B cell (primary cell): ENCODE measurements at regions not wholly inside any gene's neighbourhood (a gene's known extent, or its start where the extent isn't known, plus 50 kb on each side); places are given as distances from the start of the nearest gene placed in this dataset.

ENCODE experiments used
- ATAC-seq: fragments of 200-7000 bp; cut with Tn5 transposase; one replicate; pipeline ENCODE4 v1.10.0; 2021; ENCODE audit warnings: low read depth, mild to moderate bottlenecking, moderate number of reproducible peaks, moderate library complexity
- CTCF ChIA-PET: fragments of 350-600 bp; sonication (Branson Sonifier 250); formaldehyde crosslinking; loops from one replicate; lab custom pipeline; 2021; ENCODE audit warnings: antibody characterized with exemption, inconsistent platforms; lab: Charles Lee
- POLR2A ChIA-PET: fragments of 350-600 bp; sonication (Branson Sonifier 250); formaldehyde crosslinking; loops from one replicate; lab custom pipeline; 2021; ENCODE audit warnings: antibody characterized with exemption; lab: Charles Lee
- DNase-seq: peaks from one replicate; pipeline ENCODE4 v3.0.0; 2013
- H2AFZ ChIP-seq: 2 replicates; pipeline ENCODE4 v1.6.1; 2012; ENCODE audit warnings: mild to moderate bottlenecking, low read depth, low read length; ENCODE audit not compliant: insufficient read depth, poor library complexity, severe bottlenecking
- H3K27ac ChIP-seq, 2 donors: 1 replicate in 1 of 2; 2 replicates in 1 of 2; pipeline ENCODE4 v1.5.1; 2012 to 2013; ENCODE audit warnings: low read length in 2 of 2, mild to moderate bottlenecking in 2 of 2, moderate library complexity in 1 of 2
- H3K27me3 ChIP-seq, 4 experiments: fragments of 200-600 bp in 1 of 4; sonication (generic) in 1 of 4; replicated peaks in 1 of 4; 1 replicate in 2 of 4; 2 replicates in 2 of 4; pipeline versions ENCODE4 v1.6.1 to v1.7.0; 2013 to 2016; ENCODE audit warnings: low read length in 3 of 4, mild to moderate bottlenecking in 2 of 4, mixed read lengths in 1 of 4, moderate library complexity in 1 of 4; ENCODE audit not compliant: insufficient read depth in 4 of 4, control insufficient read depth in 3 of 4; ENCODE audit errors: control extremely low read depth in 1 of 4
- H3K36me3 ChIP-seq, 2 experiments: replicated peaks in 1 of 2; 1 replicate in 1 of 2; 2 replicates in 1 of 2; pipeline versions ENCODE4 v1.6.1 to v1.7.1; 2013; ENCODE audit warnings: low read length in 1 of 2; ENCODE audit not compliant: insufficient read depth in 2 of 2, control insufficient read depth in 1 of 2; ENCODE audit errors: control extremely low read depth in 1 of 2, extremely low read depth in 1 of 2
- H3K4me1 ChIP-seq, 2 donors: fragments of 200-600 bp in 1 of 2; sonication (generic) in 1 of 2; 1 replicate in 1 of 2; 2 replicates in 1 of 2; pipeline versions ENCODE4 v1.5.1 to v1.6.1; 2013 to 2017; ENCODE audit warnings: low read length in 2 of 2; ENCODE audit not compliant: control insufficient read depth in 2 of 2, insufficient read depth in 2 of 2
- H3K4me2 ChIP-seq: replicated peaks from 2 replicates; pipeline ENCODE3; 2012; ENCODE audit warnings: mild to moderate bottlenecking, low read depth, low read length; ENCODE audit not compliant: poor library complexity, severe bottlenecking
- H3K4me3 ChIP-seq, 5 experiments: fragments of 200-600 bp in 1 of 5; sonication (generic) in 1 of 5; 1 replicate in 3 of 5; 2 replicates in 2 of 5; pipeline versions ENCODE4 v1.5.1 to v1.7.0; 2011 to 2016; ENCODE audit warnings: low read length in 4 of 5, mild to moderate bottlenecking in 4 of 5, low read depth in 2 of 5, control low read depth in 1 of 5, moderate library complexity in 1 of 5; ENCODE audit not compliant: insufficient read depth in 1 of 5; ENCODE audit errors: control extremely low read depth in 1 of 5, extremely low read depth in 1 of 5
- H3K79me2 ChIP-seq: fragments of 200-600 bp; sonication (generic); one replicate; pipeline ENCODE4 v1.6.0; 2016; ENCODE audit warnings: low read length; ENCODE audit not compliant: control insufficient read depth, insufficient read depth
- H3K9ac ChIP-seq: fragments of 200-600 bp; sonication (generic); 2 replicates; pipeline ENCODE4 v1.6.1; 2017; ENCODE audit warnings: mild to moderate bottlenecking, low read length, moderate library complexity
- H3K9me3 ChIP-seq, 3 donors: one replicate each; pipeline versions ENCODE4 v1.6.1 to v1.7.1; 2013; ENCODE audit warnings: low read length in 2 of 3; ENCODE audit not compliant: control insufficient read depth in 2 of 3, insufficient read depth in 1 of 3; ENCODE audit errors: control extremely low read depth in 1 of 3
- H4K20me1 ChIP-seq: 2 replicates; pipeline ENCODE4 v1.6.0; 2012; ENCODE audit warnings: mild to moderate bottlenecking, low read length; ENCODE audit not compliant: insufficient read depth, control insufficient read depth, poor library complexity, severe bottlenecking
- H3K27ac Mint-ChIP-seq: one replicate; pipeline ENCODE4 v1.8.0; 2021; ENCODE audit warnings: mixed read lengths
- H3K27me3 Mint-ChIP-seq: one replicate; pipeline ENCODE4 v1.8.0; 2021; ENCODE audit warnings: mixed read lengths
- H3K4me1 Mint-ChIP-seq: one replicate; pipeline ENCODE4 v1.8.0; 2021; ENCODE audit warnings: mixed read lengths
- H3K4me3 Mint-ChIP-seq: one replicate; pipeline ENCODE4 v1.8.0; 2021; ENCODE audit warnings: mixed read lengths
- H3K9me3 Mint-ChIP-seq: one replicate; pipeline ENCODE4 v1.8.0; 2022; ENCODE audit warnings: mixed read lengths; ENCODE audit not compliant: insufficient read depth
- EZH2 ChIP-seq: IDR thresholded peaks from 2 replicates; pipeline ENCODE4 v1.6.1; 2012; ENCODE audit warnings: borderline replicate concordance, low read depth, mild to moderate bottlenecking, moderate library complexity, low read length; ENCODE audit not compliant: insufficient read depth, poor library complexity, severe bottlenecking
- WGBS: methylation state at CpG from one replicate; pipeline ENCODE4 v1.1.5; 2013; ENCODE audit warnings: missing lambda C conversion rate; ENCODE audit not compliant: insufficient coverage; 5-methylcytosine and 5-hydroxymethylcytosine counted together
- intact Hi-C: fragments of 100-400 bp; cut with micrococcal nuclease; formaldehyde crosslinking; loops from one replicate; pipeline ENCODE4 v1.10.0; 2022
- TF ChIP-seq, protein P1 (sequence below): fragments of 200-600 bp; IDR thresholded peaks from one replicate; pipeline ENCODE4 v1.8.0; 2022; ENCODE audit warnings: antibody characterized with exemption, mild to moderate bottlenecking

GRCh38 chr5:88664645-88665044, 218.3 kb downstream of the MEF2C start:
- Histone ChIP-seq H3K4me3 (no peak overlapping the region), H2AFZ (no peak overlapping the region), H3K27me3 (peaks cover 6 to 89% (median 84%) of the 10 kb centered on the region in 4 experiments), H3K36me3 (no peaks in the 10 kb centered on the region), H3K79me2 (no peaks in the 10 kb centered on the region), H3K4me1 (peaks cover 39 to 48% of the 10 kb centered on the region in 2 donors), H3K27ac (no peak overlapping the region), H4K20me1 (no peaks in the 10 kb centered on the region), H3K9ac (no peak overlapping the region), H3K9me3 (peaks cover 14 to 31% (median 30%) of the 10 kb centered on the region in 3 donors), H3K4me2 (no peak overlapping the region)
- Mint-ChIP-seq H3K4me1 (peaks cover 37% of the 10 kb centered on the region), H3K27me3 (peaks cover 84% of the 10 kb centered on the region), H3K27ac (no peak overlapping the region), H3K9me3 (peaks cover 6% of the 10 kb centered on the region), H3K4me3 (no peak overlapping the region)
- WGBS, result no CpG with 5 or more reads among the region's 2 CpGs
- no peak for TF ChIP-seq EZH2
- TF ChIP-seq, protein P1, sequence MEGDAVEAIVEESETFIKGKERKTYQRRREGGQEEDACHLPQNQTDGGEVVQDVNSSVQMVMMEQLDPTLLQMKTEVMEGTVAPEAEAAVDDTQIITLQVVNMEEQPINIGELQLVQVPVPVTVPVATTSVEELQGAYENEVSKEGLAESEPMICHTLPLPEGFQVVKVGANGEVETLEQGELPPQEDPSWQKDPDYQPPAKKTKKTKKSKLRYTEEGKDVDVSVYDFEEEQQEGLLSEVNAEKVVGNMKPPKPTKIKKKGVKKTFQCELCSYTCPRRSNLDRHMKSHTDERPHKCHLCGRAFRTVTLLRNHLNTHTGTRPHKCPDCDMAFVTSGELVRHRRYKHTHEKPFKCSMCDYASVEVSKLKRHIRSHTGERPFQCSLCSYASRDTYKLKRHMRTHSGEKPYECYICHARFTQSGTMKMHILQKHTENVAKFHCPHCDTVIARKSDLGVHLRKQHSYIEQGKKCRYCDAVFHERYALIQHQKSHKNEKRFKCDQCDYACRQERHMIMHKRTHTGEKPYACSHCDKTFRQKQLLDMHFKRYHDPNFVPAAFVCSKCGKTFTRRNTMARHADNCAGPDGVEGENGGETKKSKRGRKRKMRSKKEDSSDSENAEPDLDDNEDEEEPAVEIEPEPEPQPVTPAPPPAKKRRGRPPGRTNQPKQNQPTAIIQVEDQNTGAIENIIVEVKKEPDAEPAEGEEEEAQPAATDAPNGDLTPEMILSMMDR, result no peak
- CTCF ChIA-PET, result interaction anchor here (1.3 to 3.0 kb wide), 2 partner anchors 26 to 32 kb away, joined by 6 to 27 read pairs; no protein-coding TSS in a partner anchor
- ATAC-seq (no peak), DNase-seq (peak; percentile 17)
- POLR2A ChIA-PET, result no interaction called here
- intact Hi-C loops, result no loop called here

GRCh38 chr5:88663793-88664216, 219.2 kb downstream of the MEF2C start:
- no peak overlapping the region for H3K4me2 ChIP-seq

More at GRCh38 chr5:88663793-88664216, 219.2 kb downstream of the MEF2C start:
- ChIA-PET CTCF (no interaction called here), POLR2A (no interaction called here)
- no peak overlapping the region for H3K9ac ChIP-seq
- peaks cover 14 to 33% (median 32%) of the 10 kb centered on the region in 3 donors for H3K9me3 ChIP-seq
- Mint-ChIP-seq H3K27me3 (peaks cover 85% of the 10 kb centered on the region), H3K27ac (no peak overlapping the region), H3K4me1 (peaks cover 40% of the 10 kb centered on the region), H3K4me3 (no peak overlapping the region), H3K9me3 (peaks cover 6% of the 10 kb centered on the region)
- no peak overlapping the region for H3K27ac ChIP-seq
- H3K4me1 ChIP-seq, result peaks cover 41 to 53% of the 10 kb centered on the region in 2 donors
- no peak overlapping the region for H3K4me3 ChIP-seq
- 20% methylated on average over 3 of the region's 7 CpGs for WGBS
- no peak overlapping the region for H2AFZ ChIP-seq
- H3K36me3 ChIP-seq, result no peaks in the 10 kb centered on the region
- DNase-seq (peak; percentile 24), ATAC-seq (no peak)
- no peak for TF ChIP-seq EZH2
- TF ChIP-seq, protein P1, result no peak
- H3K79me2 ChIP-seq, result no peaks in the 10 kb centered on the region
- H4K20me1 ChIP-seq, result no peaks in the 10 kb centered on the region
- intact Hi-C loops, result no loop called here
- H3K27me3 ChIP-seq, result peaks cover 6 to 84% (median 79%) of the 10 kb centered on the region in 4 experiments
